ENCODE measurements at regions not wholly inside any gene's neighbourhood (a gene's known extent, or its start where the extent isn't known, plus 50 kb on each side); places are given as distances from the start of the nearest gene placed in this dataset.

GRCh38 chr11:69425444-69425843, 56.0 kb upstream of the LINC01488 start:
- TF ChIP-seq POLR2A (IDR thresholded peaks at IDR 0.05; ENCODE audit: low read length) (no peak), GATA1 (IDR thresholded peaks at IDR 0.05; ENCODE audit: low read depth, low read length) (no peak)
